ENCODE measurements at regions not wholly inside any gene's neighbourhood (a gene's known extent, or its start where the extent isn't known, plus 50 kb on each side); places are given as distances from the start of the nearest gene placed in this dataset.

DNA sequence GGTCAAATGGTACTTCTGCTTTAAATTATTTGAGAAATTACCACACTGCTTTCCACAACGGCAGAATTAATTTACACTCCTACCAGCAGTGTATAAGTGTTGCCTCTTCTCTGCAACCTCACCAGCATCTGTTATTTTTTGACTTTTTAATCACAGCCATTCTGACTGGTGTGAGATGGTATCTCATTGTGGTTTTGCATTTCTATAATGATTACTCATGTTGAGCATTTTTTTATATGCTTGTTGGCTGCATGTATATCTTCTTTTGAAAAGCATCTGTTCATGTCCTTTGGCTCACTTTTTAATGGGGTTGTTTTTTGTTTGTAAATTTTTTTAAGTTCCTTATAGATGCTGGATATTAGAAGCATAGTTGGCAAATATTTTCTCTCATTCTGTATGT is 446.7 kb downstream of the PMP22 start:
- TF ChIP-seq, protein P1, sequence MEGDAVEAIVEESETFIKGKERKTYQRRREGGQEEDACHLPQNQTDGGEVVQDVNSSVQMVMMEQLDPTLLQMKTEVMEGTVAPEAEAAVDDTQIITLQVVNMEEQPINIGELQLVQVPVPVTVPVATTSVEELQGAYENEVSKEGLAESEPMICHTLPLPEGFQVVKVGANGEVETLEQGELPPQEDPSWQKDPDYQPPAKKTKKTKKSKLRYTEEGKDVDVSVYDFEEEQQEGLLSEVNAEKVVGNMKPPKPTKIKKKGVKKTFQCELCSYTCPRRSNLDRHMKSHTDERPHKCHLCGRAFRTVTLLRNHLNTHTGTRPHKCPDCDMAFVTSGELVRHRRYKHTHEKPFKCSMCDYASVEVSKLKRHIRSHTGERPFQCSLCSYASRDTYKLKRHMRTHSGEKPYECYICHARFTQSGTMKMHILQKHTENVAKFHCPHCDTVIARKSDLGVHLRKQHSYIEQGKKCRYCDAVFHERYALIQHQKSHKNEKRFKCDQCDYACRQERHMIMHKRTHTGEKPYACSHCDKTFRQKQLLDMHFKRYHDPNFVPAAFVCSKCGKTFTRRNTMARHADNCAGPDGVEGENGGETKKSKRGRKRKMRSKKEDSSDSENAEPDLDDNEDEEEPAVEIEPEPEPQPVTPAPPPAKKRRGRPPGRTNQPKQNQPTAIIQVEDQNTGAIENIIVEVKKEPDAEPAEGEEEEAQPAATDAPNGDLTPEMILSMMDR (IDR thresholded peaks at IDR 0.05; ENCODE audit: low read length), result no peak
- no peak for TF ChIP-seq EZH2 (IDR thresholded peaks at IDR 0.05; ENCODE audit: borderline replicate concordance, low read length)
